Natural killer cell treated with Interleukin-12 subunit alpha and Interleukin-12 subunit beta and Interleukin-15 and Interleukin-18, amount 100 ng/mL, for 72 hours (primary cell): ENCODE measurements at regions not wholly inside any gene's neighbourhood (a gene's known extent, or its start where the extent isn't known, plus 50 kb on each side); places are given as distances from the start of the nearest gene placed in this dataset.
A peak's percentile ranks its signal among the peaks of the same experiment; 100 is the strongest.

ENCODE experiments used
- ATAC-seq, 2 donors: fragments of 150-1000 bp; cut with Tn5 transposase in 1 of 2; sonication (Bioruptor Pico), chemical (Tn5 transposase) in 1 of 2; 2 replicates each; pipeline ENCODE4 v1.10.0; 2021
- DNase-seq: peaks from one replicate; pipeline ENCODE4 v3.0.0; 2022; ENCODE audit warnings: low spot score
- H3K27ac Mint-ChIP-seq, 2 donors: 1 replicate in 1 of 2; 2 replicates in 1 of 2; pipeline ENCODE4 v1.8.0; 2022; ENCODE audit warnings: mixed read lengths in 2 of 2, mild to moderate bottlenecking in 1 of 2, moderate library complexity in 1 of 2
- H3K27me3 Mint-ChIP-seq, 2 donors: 1 replicate in 1 of 2; 2 replicates in 1 of 2; pipeline ENCODE4 v1.8.0; 2022; ENCODE audit warnings: mixed read lengths in 2 of 2
- H3K36me3 Mint-ChIP-seq: one replicate; pipeline ENCODE4 v1.8.0; 2022; ENCODE audit warnings: mixed read lengths
- H3K4me1 Mint-ChIP-seq, 2 donors: 1 replicate in 1 of 2; 2 replicates in 1 of 2; pipeline ENCODE4 v1.8.0; 2022; ENCODE audit warnings: low read depth in 2 of 2, mixed read lengths in 2 of 2, mild to moderate bottlenecking in 1 of 2
- H3K4me3 Mint-ChIP-seq: one replicate; pipeline ENCODE4 v1.8.0; 2022; ENCODE audit warnings: mixed read lengths
- H3K9me3 Mint-ChIP-seq: 2 replicates; pipeline ENCODE4 v1.8.0; 2022; ENCODE audit warnings: mixed read lengths

DNA sequence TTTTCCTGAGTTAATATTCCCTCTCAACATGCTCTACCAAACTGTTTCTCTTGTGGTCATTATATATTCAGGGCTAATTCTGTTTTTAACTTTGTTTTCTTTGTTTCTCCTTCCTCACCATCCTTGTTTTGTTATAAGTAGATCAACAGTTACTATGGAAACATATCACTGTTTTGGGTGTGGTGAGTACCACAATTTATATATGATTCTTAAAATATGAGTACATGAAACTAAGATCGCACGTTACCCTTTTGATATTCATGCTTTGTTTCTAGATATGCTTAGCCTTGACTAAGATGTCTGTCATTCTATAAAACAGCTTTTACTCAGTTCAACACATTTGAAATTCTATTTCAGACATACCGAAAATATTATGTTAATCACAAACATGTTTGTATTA lies 232.3 kb upstream of the ITGA4 start:
- Mint-ChIP-seq H3K4me1 (peaks cover 13 to 26% of the 10 kb centered on the region in 2 donors), H3K27ac (peak overlapping the region; percentile 69 to 84), H3K4me3 (peak overlapping the region; percentile 85), H3K36me3 (peaks cover 39% of the 10 kb centered on the region), H3K27me3 (no peaks in the 10 kb centered on the region), H3K9me3 (peaks cover 11% of the 10 kb centered on the region)
- DNase-seq: no peak
- ATAC-seq: peak in 1 of 2 donors; percentile 68

DNA sequence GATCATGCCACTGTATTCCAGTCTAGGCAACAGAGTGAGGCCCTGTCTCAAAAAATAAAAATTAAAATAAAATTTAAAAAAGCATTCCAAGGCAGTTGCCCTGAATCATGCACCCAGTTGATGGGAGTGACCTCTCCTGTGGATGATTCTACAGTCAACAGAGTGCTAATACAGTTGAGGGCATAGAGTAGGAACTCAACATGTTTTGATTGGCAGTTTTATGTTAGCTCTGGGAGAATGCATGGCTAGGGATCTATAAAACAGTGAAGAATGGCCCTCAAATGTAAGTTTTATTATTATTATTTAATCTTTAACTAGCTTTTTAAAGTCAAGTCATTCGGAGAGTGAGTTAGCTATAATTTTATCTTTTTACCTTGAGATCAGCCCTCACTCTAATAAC lies 228.5 kb upstream of the ITGA4 start:
- Mint-ChIP-seq H3K27me3 (no peaks in the 10 kb centered on the region), H3K4me1 (peaks cover 7 to 18% of the 10 kb centered on the region in 2 donors), H3K4me3 (no peak overlapping the region), H3K27ac (no peak overlapping the region), H3K9me3 (peaks cover 3% of the 10 kb centered on the region), H3K36me3 (peaks cover 22% of the 10 kb centered on the region)
- no peak for DNase-seq
- ATAC-seq: no peak

DNA sequence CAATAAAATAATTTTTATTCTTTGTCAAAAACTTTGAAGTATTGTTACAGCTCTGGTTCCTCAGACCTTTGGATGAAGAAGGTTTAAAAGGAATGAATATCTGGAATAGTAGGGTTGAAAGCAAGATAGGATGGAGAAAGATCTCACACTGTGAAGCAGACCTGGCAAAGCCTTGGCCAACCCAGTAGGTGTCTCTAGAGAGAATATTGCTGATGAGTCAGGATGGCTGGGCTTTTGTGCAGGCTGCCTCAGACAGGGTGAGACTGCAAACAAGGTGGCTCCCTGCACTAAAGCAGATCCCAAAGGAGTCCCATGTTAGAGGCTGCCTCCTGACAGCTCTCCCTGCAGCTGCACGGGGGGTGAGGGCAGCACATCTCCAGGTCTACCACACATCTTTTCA lies 226.0 kb upstream of the ITGA4 start:
- H3K27me3 Mint-ChIP-seq: no peaks in the 10 kb centered on the region
- H3K36me3 Mint-ChIP-seq: peaks cover 16% of the 10 kb centered on the region
- no peak for ATAC-seq
- peaks cover 8 to 21% of the 10 kb centered on the region in 2 donors for H3K4me1 Mint-ChIP-seq
- no peak for DNase-seq
- peaks cover 3% of the 10 kb centered on the region for H3K9me3 Mint-ChIP-seq
- H3K4me3 Mint-ChIP-seq: no peak overlapping the region
- H3K27ac Mint-ChIP-seq: no peak overlapping the region

DNA sequence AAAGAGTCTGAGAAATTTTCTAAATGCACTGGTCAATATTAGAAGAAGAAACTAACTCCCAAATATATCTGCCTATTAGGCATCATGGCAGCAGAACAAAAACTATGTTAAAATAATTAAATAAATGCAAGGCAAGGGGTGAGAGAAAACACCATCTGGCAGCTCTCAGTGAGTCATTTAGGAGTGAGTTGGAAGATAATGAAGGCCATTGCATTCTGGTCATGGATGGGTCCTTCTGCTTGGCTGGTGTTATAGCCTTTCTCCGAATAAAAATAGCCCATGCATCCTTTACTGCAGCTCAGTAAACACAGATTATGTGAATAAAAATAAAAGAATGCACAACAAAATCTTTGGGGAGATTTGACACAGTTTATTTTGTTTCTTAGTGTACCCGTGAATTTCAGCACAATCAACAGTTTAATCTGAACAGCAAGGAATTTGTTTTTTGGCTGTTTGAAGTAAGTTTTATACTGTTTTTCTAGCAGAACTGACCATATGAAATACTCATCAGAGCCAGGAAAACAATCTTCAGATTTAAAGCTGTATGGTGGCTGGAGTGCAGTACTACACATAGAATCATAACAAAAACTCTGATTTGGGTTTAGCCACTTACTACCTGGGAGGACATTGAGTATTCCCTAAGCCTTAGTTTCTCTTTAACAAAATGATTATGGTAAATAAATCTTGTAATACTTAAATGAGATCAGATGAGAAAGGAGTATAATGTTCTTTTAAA lies 225.1 kb upstream of the ITGA4 start:
- no peak overlapping the region for H3K27ac Mint-ChIP-seq

DNA sequence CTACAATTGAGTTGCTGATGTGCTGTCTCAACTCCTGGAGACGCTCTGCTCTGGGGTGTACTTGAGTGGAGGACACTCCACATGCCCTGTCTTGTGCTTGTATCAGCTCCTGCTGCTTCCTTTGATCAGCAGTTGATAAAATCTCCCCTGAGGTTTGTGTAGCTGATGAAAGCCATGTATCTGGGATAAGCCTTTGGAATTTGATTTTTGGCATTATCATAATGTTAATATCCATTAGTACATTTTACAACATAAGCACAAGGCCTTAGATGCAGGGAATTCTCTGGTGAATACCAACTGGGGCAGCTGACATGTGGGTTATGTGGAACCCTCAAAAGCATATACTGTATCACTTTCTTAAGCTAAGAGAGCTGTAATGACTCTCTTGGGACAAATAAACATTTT lies 222.7 kb upstream of the ITGA4 start:
- H3K27ac Mint-ChIP-seq: peak overlapping the region in 1 of 2 donors; percentile 41
- H3K27me3 Mint-ChIP-seq: no peaks in the 10 kb centered on the region
- peaks cover 6% of the 10 kb centered on the region for H3K9me3 Mint-ChIP-seq
- DNase-seq: no peak
- no peak for ATAC-seq
- H3K4me1 Mint-ChIP-seq: peaks cover 33 to 41% of the 10 kb centered on the region in 2 donors
- peaks cover 15% of the 10 kb centered on the region for H3K36me3 Mint-ChIP-seq
- no peak overlapping the region for H3K4me3 Mint-ChIP-seq

More for the DNA sequence above, 225.1 kb upstream of the ITGA4 start:
- DNase-seq (no peak), ATAC-seq (no peak)
- no peak overlapping the region for H3K4me3 Mint-ChIP-seq
- H3K9me3 Mint-ChIP-seq: peaks cover 5% of the 10 kb centered on the region
- H3K36me3 Mint-ChIP-seq: peaks cover 12% of the 10 kb centered on the region
- H3K4me1 Mint-ChIP-seq: peaks cover 15 to 26% of the 10 kb centered on the region in 2 donors
- no peaks in the 10 kb centered on the region for H3K27me3 Mint-ChIP-seq

DNA sequence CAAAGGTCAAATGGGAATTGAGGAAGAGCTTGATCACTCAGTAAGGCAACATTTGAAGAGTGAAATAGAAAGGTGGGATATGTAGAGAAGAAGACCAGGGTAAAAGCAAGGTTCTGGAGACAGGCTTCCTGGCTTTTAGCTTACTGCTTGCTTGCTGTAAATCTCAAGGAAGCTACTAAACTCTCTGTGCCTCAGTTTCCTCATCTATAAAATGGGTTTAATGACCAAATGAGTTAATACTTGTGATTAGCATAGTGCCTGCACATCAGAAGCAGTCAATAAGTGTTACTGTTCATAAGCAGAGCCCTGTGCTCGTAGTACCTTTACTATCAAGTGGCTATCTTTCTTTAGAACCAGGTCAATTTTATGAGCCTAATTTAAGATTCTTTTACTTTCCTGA lies 222.2 kb upstream of the ITGA4 start:
- Mint-ChIP-seq H3K27me3 (no peaks in the 10 kb centered on the region), H3K9me3 (peaks cover 6% of the 10 kb centered on the region), H3K4me3 (no peak overlapping the region), H3K36me3 (peaks cover 15% of the 10 kb centered on the region), H3K4me1 (peaks cover 33 to 42% of the 10 kb centered on the region in 2 donors), H3K27ac (peak overlapping the region in 1 of 2 donors; percentile 41)
- no peak for DNase-seq
- no peak for ATAC-seq

DNA sequence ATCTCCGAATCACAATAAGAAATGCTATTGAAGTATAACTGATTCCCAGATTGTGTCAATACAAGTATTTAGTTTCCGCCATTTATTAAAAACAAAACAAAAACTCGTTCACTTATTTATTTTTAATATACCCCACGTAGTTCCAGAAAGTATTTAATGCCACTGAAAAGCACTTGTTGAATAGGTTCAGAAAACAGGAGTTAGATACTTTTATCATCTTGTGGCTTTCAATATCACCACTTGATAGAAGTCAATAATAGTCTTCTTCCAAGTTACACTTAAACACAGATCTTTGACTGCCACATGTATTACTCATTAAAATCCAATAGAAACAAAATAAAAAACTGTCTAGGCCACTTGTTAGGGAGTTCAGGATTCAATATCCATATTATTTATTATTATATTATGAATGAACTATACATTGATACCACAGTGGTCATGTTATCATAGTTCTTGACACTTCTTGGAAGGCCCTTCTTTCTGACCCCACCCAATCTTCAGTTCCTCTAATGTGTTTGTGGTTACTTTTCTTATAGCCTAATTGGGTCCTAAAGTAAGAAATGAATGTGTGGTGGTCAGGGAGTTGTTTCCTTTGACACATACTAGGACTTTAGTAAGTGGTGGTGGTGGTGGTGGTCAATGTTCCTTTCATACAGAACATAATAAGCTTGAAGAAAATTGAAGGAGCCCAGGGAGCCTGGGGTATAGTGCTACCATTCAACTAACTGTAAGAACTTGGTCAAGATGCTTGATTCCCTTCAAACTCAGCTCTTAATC lies 221.3 kb upstream of the ITGA4 start:
- DNase-seq (no peak), ATAC-seq (peak; percentile 76 to 93)
- peak overlapping the region; percentile 13 to 19 for H3K27ac Mint-ChIP-seq
- peaks cover 6% of the 10 kb centered on the region for H3K9me3 Mint-ChIP-seq
- H3K4me1 Mint-ChIP-seq: peaks cover 33 to 42% of the 10 kb centered on the region in 2 donors
- no peaks in the 10 kb centered on the region for H3K27me3 Mint-ChIP-seq
- H3K4me3 Mint-ChIP-seq: peak overlapping the region; percentile 37
- peaks cover 15% of the 10 kb centered on the region for H3K36me3 Mint-ChIP-seq

DNA sequence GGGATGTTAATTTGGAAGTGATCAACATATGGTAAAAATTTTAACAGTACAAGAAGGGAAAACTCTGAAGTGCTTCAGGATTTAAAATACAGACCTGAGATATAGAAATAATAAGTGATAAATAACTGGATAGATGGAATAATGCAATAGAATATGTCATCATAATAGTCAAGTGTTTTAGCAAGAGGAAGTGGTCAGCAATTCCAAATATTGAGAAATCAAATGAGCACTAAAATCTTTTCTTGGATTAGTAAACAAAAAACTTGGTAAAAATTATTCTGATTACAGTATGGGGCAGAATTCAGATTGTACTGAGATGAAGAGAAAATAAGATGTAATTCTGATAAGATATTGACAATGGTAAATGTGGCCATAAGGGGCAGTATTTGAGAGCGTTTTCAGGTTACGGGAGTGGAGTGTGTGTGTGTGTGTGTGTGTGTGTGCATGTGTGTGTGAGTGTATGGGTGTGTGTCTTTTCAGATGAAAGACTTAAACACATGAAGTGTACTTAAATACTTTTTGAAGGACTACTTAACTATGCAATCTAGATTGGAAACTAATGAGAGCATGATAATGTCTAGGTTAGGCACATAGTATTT lies 217.9 kb upstream of the ITGA4 start:
- peaks cover 37 to 46% of the 10 kb centered on the region in 2 donors for H3K4me1 Mint-ChIP-seq
- H3K27me3 Mint-ChIP-seq: no peaks in the 10 kb centered on the region
- H3K9me3 Mint-ChIP-seq: peaks cover 6% of the 10 kb centered on the region
- H3K4me3 Mint-ChIP-seq: no peak overlapping the region
- peak overlapping the region; percentile 6 to 19 for H3K27ac Mint-ChIP-seq
- H3K36me3 Mint-ChIP-seq: peaks cover 15% of the 10 kb centered on the region
- ATAC-seq (no peak), DNase-seq (no peak)

DNA sequence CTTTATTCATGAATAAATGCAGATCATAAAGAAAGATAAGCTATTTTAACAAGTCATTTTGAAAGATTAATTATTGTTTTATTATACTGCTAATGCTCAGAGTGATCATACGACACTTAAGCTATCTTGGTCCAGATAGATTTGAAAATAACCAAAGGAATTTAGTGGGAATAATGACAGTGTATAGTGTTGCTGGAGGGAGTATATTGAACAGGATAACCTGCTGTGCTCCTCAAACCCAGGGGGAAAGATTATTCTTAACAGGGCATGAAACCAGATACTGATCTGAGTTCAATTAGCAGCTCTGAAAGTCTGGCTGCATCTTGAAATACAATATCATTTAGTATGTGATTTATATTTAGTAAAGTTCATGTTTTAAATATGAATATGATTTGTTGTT lies 216.3 kb upstream of the ITGA4 start:
- Mint-ChIP-seq H3K4me3 (no peak overlapping the region), H3K36me3 (peaks cover 15% of the 10 kb centered on the region), H3K4me1 (peaks cover 35 to 40% of the 10 kb centered on the region in 2 donors), H3K27me3 (no peaks in the 10 kb centered on the region), H3K9me3 (peaks cover 6% of the 10 kb centered on the region), H3K27ac (no peak overlapping the region)
- DNase-seq (no peak), ATAC-seq (no peak)

DNA sequence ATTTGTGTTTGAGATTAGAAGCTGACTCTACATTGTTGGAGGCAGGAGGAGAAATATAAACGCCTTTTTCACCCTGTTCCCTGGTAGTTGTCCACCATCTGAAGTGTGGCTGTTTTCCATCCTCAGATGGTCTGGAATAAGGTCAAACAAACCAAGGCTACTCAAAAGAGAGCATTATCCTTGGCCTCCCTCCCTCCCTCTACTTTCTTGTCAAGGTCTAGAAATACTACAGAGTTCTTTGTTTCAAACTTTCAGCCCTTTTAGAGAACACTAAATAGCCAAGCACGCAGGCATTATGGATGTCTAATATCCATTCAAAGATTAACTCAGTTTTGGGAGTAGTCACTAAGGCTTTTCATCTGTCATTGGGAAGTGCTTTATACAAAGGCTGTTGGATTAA lies 215.8 kb upstream of the ITGA4 start:
- DNase-seq (no peak), ATAC-seq (no peak)
- H3K4me1 Mint-ChIP-seq: peaks cover 30 to 35% of the 10 kb centered on the region in 2 donors
- H3K27me3 Mint-ChIP-seq: no peaks in the 10 kb centered on the region
- peaks cover 15% of the 10 kb centered on the region for H3K36me3 Mint-ChIP-seq
- H3K9me3 Mint-ChIP-seq: peaks cover 6% of the 10 kb centered on the region
- no peak overlapping the region for H3K27ac Mint-ChIP-seq
- H3K4me3 Mint-ChIP-seq: no peak overlapping the region

DNA sequence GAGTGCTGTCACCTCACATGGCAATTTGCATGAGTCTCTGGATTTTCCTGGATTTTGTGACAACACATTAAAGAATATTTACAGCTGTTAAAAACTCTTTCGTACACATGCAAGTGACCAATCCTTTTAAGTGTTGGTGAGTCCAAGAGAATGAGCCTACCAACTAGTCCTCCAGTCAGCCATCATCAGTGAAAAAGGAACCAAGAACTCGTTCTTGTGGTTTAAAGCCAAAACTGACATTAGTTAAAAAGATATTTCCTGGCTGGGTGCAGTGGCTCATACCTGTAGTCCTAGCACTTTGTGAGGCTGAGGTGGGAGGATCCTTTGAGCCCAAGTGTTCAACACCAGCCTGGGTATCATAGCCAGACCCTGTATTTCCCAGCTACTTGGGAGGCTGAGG lies 215.4 kb upstream of the ITGA4 start:
- no peak overlapping the region for H3K4me3 Mint-ChIP-seq
- ATAC-seq: peak in 1 of 2 donors; percentile 66
- H3K36me3 Mint-ChIP-seq: peaks cover 14% of the 10 kb centered on the region
- H3K27ac Mint-ChIP-seq: no peak overlapping the region
- H3K27me3 Mint-ChIP-seq: no peaks in the 10 kb centered on the region
- no peak for DNase-seq
- H3K9me3 Mint-ChIP-seq: peaks cover 6% of the 10 kb centered on the region
- peaks cover 28 to 30% of the 10 kb centered on the region in 2 donors for H3K4me1 Mint-ChIP-seq

DNA sequence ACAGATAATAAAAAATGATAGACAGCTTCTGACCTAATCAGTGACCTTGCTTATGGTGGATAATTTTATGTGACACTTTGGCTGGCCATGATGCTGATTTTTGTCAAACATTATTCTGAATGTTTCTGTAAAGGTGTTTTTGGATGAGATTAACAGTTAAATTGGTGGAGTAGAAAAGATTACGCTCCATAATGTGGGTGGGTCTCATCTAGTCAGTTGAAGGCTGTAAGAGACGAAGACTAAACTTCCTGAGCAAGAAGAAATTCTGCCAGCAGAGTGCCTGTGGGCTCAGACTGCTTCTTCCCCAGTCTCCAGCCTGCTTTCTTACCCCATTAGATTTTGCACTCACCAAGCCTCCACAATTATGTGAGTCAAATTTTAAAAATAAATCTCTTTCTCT lies 214.9 kb upstream of the ITGA4 start:
- no peak for ATAC-seq
- Mint-ChIP-seq H3K9me3 (peaks cover 1% of the 10 kb centered on the region), H3K4me3 (no peak overlapping the region), H3K4me1 (peaks cover 23 to 27% of the 10 kb centered on the region in 2 donors), H3K27ac (no peak overlapping the region), H3K36me3 (peaks cover 9% of the 10 kb centered on the region), H3K27me3 (no peaks in the 10 kb centered on the region)
- no peak for DNase-seq

DNA sequence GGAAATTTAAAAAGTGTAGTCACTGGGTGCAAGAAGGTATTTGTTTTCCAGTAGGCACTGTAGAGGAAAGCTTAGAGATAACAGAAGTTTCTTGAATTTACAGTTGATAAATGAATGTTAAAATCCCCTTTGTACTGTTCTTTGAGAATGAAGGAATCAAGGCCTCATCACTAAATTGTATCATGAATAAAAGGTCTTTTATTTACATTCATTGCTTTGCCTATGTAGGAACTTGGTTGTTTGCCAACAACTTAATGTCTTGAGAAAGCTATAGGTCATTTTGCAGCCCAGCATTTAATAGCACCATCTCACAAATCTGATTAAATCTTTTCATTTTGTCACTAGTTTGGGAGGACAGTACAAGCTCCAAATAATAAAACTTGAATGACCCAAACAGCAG lies 213.9 kb upstream of the ITGA4 start:
- no peak for DNase-seq
- peaks cover 7% of the 10 kb centered on the region for H3K36me3 Mint-ChIP-seq
- no peak overlapping the region for H3K27ac Mint-ChIP-seq
- H3K9me3 Mint-ChIP-seq: no peaks in the 10 kb centered on the region
- H3K4me3 Mint-ChIP-seq: no peak overlapping the region
- H3K4me1 Mint-ChIP-seq: peaks cover 17 to 32% of the 10 kb centered on the region in 2 donors
- H3K27me3 Mint-ChIP-seq: no peaks in the 10 kb centered on the region
- ATAC-seq: no peak

DNA sequence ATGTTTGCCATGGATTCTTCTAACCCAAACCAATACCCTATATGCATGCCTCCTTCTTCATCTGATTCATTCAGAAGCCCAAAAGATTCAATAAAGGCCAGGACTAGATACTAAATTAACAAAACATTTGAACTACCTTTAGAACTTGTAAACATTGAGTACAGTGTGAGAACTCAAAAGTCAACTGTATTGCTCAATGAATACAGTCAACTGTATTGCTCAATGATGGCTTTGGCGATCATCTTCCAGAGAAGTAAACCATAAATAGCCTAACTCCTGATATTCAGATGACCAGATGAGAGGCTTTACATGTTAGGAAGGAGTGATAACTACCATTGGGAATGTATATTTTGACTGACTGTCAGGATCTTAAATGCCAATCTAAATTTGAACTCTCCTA lies 206.5 kb upstream of the ITGA4 start:
- no peaks in the 10 kb centered on the region for H3K9me3 Mint-ChIP-seq
- ATAC-seq: no peak
- peaks cover 27 to 39% of the 10 kb centered on the region in 2 donors for H3K4me1 Mint-ChIP-seq
- H3K4me3 Mint-ChIP-seq: no peak overlapping the region
- no peaks in the 10 kb centered on the region for H3K27me3 Mint-ChIP-seq
- H3K27ac Mint-ChIP-seq: peak overlapping the region; percentile 2 to 11
- H3K36me3 Mint-ChIP-seq: no peaks in the 10 kb centered on the region
- no peak for DNase-seq
